HG02884 (cell line): ENCODE measurements at regions not wholly inside any gene's neighbourhood (a gene's known extent, or its start where the extent isn't known, plus 50 kb on each side); places are given as distances from the start of the nearest gene placed in this dataset.

Experiments used
- ATAC-seq: cut with Tn5 transposase; IDR thresholded peaks from one replicate; pipeline ENCODE4 v1.9.1; 2021; ENCODE audit warnings: mild to moderate bottlenecking, moderate library complexity; ENCODE audit not compliant: unreplicated experiment

DNA sequence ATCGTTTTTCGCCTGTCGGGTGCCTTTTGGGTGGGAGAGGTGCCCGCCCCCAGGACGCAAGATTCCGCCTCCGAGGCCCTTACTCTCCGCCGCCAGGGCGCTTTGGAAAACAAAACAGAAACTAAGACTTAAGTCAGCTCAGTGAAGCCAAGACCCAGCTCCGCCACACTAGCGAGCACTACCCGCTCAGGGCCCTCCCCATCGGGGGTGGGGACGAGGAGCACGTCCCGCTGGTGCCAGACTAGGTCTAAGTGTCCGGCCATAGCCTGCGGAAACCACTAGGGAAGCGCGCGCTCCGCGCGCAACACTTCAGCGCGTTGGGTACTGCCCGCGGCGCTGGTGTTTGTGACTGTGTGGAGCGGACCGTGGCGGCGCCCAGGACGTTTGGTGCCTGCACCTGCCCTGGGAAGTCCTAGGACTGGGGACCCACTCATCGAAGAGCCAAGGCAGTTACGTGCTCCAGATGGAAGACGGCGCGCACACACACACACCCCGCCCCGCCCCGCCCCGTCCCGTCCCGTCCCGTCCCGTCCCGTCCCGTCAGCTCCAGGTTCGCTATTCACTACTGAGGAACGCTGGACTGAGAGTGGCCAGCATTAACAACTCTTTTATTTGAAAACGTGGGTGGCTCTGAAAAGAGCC, 57.6 kb upstream of the BOLA1 start:
- peak; percentile 26 for ATAC-seq

- ATAC-seq, result peak; percentile 59
Measured at GRCh38 chr1:149842458-149843064, 56.8 kb upstream of the BOLA1 start.

- ATAC-seq, result no peak
Measured at GRCh38 chr1:149843431-149844041, 55.8 kb upstream of the BOLA1 start.

- no peak for ATAC-seq
Measured at GRCh38 chr1:149844101-149844500, 55.3 kb upstream of the BOLA1 start.

DNA sequence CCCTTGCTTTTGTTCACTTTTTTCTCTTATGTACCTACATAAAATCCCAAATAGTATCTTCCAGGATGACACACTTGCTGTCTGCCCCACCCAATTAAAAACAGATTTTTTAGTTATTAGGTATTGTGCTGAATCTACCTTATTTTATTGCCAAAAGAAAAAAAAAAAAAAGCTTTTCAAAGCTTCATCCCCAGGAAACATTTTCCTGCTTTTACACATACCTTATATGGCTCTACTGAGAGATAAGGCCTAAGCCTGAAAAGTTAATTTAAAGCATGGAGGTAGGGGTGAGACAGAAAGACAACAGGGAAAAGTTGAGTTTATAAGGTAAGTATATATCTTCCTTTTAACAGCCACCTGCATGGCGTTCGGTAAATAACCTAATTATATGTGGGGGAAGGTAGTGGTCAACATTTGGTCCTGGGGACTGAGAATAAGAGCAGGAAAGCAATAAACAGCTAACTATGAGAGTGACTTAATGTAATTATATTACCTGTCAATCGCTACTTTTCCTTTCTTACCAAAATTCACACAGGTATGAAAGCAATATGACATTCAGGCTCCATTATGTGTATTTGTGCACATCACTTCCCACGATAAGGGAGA, 54.6 kb upstream of the BOLA1 start:
- ATAC-seq, result no peak

GRCh38 chr1:149845416-149845815, 54.0 kb upstream of the BOLA1 start:
- ATAC-seq, result no peak

GRCh38 chr1:149846042-149846441, 53.3 kb upstream of the BOLA1 start:
- no peak for ATAC-seq

DNA sequence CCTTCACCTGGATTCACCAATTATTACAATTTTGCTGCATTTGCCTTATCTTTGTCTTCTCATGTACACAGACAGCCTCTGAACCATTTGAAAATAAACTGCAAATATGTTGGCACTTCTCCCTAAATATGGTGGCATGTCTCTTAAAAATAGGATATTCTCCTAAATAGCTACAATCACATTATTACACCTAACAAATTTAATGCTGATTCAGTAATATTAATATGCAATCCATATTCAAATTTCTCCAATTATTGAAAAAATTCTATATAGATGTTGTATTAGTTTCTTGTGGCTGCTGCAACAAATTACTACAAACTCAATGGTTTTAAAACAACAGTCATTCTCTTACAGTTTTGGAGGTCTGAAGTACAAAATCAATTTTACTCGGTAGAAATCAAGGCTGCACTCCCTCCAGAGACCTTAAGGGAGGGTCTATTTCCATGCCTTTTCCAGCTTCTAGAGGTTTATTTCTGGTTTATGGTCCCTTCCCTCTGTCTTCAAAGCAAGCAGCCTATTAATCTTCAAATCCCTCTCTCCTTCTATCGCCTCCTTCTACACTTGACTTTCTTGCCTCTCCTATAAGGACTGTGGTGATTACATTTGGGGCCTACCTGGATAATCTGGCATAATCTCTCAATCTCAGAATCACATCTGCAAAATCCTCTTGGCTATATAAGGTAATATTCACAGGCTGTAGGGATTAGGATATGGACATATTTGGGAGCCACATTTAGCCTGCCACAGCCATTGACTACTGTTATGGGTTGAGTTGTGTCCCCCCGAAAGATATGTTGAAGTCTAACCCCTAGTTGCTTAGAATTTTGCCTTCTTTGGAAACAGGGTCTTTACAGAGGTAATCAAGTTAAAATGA, 52.5 kb upstream of the BOLA1 start:
- ATAC-seq, result no peak

GRCh38 chr1:149848340-149849110, 50.8 kb upstream of the BOLA1 start:
- ATAC-seq, result no peak

- no peak for ATAC-seq
Measured at GRCh38 chr1:149849111-149849946, 50.0 kb upstream of the BOLA1 start.
